ENCODE measurements at regions not wholly inside any gene's neighbourhood (a gene's known extent, or its start where the extent isn't known, plus 50 kb on each side); places are given as distances from the start of the nearest gene placed in this dataset.
A peak's percentile ranks its signal among the peaks of the same experiment; 100 is the strongest.

- Histone ChIP-seq H3K4me3 (no peak overlapping the region), H3K36me3 (ENCODE audit: low read depth) (no peaks in the 10 kb centered on the region), H3K4me1 (ENCODE audit: low read depth) (no peaks in the 10 kb centered on the region), H3K9me3 (no peaks in the 10 kb centered on the region)
- TF ChIP-seq CTCF (IDR thresholded peaks at IDR 0.05): no peak
- intact Hi-C loops (cut with DNase I, micrococcal nuclease): no loop called here
- DNase-seq (no peak), ATAC-seq (no peak)
Measured at GRCh38 chr16:86962913-86963312, 354.3 kb downstream of the C16orf95 start.

- H3K36me3 ChIP-seq (ENCODE audit: low read depth): no peaks in the 10 kb centered on the region
- H3K9me3 ChIP-seq: no peaks in the 10 kb centered on the region
- no peaks in the 10 kb centered on the region for H3K4me1 ChIP-seq (ENCODE audit: low read depth)
- DNase-seq: no peak
- TF ChIP-seq CTCF (IDR thresholded peaks at IDR 0.05): no peak
- intact Hi-C loops (cut with DNase I, micrococcal nuclease): no loop called here
- no peak overlapping the region for H3K4me3 ChIP-seq
- no peak for ATAC-seq
Measured at GRCh38 chr16:86963600-86964575, 353.3 kb downstream of the C16orf95 start.

- intact Hi-C loops (cut with DNase I, micrococcal nuclease): no loop called here
- DNase-seq (no peak), ATAC-seq (no peak)
- Histone ChIP-seq H3K9me3 (no peaks in the 10 kb centered on the region), H3K4me3 (no peak overlapping the region), H3K4me1 (ENCODE audit: low read depth) (no peaks in the 10 kb centered on the region), H3K36me3 (ENCODE audit: low read depth) (no peaks in the 10 kb centered on the region)
- TF ChIP-seq CTCF (IDR thresholded peaks at IDR 0.05): no peak
Measured at GRCh38 chr16:86964796-86965241, 352.4 kb downstream of the C16orf95 start.

- H3K36me3 ChIP-seq (ENCODE audit: low read depth): no peaks in the 10 kb centered on the region
- no peak overlapping the region for H3K4me3 ChIP-seq
- no peaks in the 10 kb centered on the region for H3K9me3 ChIP-seq
- TF ChIP-seq CTCF (IDR thresholded peaks at IDR 0.05): no peak
- no peak for DNase-seq
- intact Hi-C loops (cut with DNase I, micrococcal nuclease): no loop called here
- H3K4me1 ChIP-seq (ENCODE audit: low read depth): no peaks in the 10 kb centered on the region
- ATAC-seq: no peak
Measured at GRCh38 chr16:86965331-86965730, 351.9 kb downstream of the C16orf95 start.

- ATAC-seq: peak; percentile 17
- Histone ChIP-seq H3K4me3 (no peak overlapping the region), H3K9me3 (no peaks in the 10 kb centered on the region), H3K4me1 (ENCODE audit: low read depth) (no peaks in the 10 kb centered on the region), H3K36me3 (ENCODE audit: low read depth) (no peaks in the 10 kb centered on the region)
- TF ChIP-seq CTCF (IDR thresholded peaks at IDR 0.05): no peak
- DNase-seq: no peak
- intact Hi-C loops (cut with DNase I, micrococcal nuclease): no loop called here
Measured at GRCh38 chr16:86965840-86966550, 351.2 kb downstream of the C16orf95 start.

Measured in mucosa of descending colon (tissue), 3 donors.